ENCODE measurements at regions not wholly inside any gene's neighbourhood (a gene's known extent, or its start where the extent isn't known, plus 50 kb on each side); places are given as distances from the start of the nearest gene placed in this dataset.
"Not testable (repeated sequence)": the region's sequence is repeated elsewhere in the genome, so short reads cannot be mapped to it uniquely, and the experiment has no call there.

DNA sequence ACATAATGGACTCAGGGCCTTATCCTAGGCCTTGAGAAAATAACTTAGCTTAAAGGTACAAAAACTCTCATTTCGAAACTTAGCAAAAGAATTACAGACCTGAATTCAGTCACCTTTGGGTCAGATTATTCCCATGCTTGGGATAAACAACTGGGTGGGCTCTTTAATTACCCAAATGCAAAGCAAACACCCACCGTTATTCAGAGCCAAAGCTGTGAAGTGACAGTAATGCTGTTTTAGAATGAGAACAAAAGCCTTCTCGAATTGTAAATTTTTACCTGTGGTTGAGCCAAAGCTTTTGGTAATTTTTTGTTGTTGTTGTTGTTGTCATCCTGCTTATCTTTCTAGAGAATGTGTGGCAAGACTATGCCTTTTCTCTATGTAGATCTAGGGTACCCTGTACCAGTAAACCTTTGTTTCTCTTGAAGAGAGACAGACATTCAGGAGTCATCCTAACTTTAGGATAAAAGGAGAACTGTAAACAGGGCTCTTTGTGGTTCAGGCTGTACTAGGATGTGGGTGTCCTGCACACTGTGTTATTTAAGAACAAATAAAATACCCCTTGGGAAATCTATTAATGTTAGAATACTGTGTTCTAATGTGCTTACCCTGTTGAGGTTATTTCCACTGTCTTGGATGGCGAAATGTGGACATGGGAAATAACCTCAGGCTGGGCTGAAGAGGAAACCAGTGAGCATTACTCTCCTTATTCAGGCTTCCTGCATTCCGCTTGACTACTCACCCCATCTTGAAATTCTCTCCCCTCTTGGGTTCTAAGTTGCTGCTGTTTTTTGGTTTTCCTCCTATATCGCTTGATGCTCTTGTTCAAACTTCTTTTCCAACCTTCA, 480.7 kb downstream of the CD83 start (continued):
- TF ChIP-seq, protein P1, sequence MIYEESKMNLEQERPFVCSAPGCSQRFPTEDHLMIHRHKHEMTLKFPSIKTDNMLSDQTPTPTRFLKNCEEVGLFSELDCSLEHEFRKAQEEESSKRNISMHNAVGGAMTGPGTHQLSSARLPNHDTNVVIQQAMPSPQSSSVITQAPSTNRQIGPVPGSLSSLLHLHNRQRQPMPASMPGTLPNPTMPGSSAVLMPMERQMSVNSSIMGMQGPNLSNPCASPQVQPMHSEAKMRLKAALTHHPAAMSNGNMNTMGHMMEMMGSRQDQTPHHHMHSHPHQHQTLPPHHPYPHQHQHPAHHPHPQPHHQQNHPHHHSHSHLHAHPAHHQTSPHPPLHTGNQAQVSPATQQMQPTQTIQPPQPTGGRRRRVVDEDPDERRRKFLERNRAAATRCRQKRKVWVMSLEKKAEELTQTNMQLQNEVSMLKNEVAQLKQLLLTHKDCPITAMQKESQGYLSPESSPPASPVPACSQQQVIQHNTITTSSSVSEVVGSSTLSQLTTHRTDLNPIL (CRISPR knock-in tag; IDR thresholded peaks at IDR 0.05; ENCODE audit: low read depth) = no peak
- TF ChIP-seq, protein P2, sequence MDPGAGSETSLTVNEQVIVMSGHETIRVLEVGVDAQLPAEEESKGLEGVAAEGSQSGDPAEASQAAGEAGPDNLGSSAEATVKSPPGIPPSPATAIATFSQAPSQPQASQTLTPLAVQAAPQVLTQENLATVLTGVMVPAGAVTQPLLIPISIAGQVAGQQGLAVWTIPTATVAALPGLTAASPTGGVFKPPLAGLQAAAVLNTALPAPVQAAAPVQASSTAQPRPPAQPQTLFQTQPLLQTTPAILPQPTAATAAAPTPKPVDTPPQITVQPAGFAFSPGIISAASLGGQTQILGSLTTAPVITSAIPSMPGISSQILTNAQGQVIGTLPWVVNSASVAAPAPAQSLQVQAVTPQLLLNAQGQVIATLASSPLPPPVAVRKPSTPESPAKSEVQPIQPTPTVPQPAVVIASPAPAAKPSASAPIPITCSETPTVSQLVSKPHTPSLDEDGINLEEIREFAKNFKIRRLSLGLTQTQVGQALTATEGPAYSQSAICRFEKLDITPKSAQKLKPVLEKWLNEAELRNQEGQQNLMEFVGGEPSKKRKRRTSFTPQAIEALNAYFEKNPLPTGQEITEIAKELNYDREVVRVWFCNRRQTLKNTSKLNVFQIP (CRISPR knock-in tag; IDR thresholded peaks at IDR 0.05; ENCODE audit: borderline replicate concordance, low read depth) = no peak
- TF ChIP-seq PPARA (CRISPR knock-in tag; IDR thresholded peaks at IDR 0.05; ENCODE audit: borderline replicate concordance) = no peak
- no peak for TF ChIP-seq RARB (CRISPR knock-in tag; IDR thresholded peaks at IDR 0.05)
- TF ChIP-seq GLIS3 (CRISPR knock-in tag; IDR thresholded peaks at IDR 0.05) = no peak

DNA sequence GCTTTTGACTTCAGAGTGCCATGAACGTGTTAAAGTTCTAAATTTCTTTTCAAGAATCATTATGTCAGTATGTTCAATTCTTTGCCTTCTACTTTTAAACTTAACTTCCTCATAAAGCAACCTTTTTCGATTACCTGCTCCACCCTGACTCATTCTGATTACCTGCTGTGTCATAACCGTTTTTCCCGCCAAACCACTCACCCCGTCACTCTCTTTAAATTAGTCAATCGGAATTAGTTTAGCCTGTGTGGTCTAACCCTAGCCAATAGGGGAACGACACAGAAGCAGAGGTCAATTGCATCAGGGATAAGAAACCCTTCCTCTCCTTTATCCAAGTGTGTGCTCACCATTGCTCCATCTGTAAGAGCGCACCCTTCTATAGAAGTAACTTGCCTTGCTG, 482.7 kb downstream of the CD83 start:
- not testable (repeated sequence) for ATAC-seq

DNA sequence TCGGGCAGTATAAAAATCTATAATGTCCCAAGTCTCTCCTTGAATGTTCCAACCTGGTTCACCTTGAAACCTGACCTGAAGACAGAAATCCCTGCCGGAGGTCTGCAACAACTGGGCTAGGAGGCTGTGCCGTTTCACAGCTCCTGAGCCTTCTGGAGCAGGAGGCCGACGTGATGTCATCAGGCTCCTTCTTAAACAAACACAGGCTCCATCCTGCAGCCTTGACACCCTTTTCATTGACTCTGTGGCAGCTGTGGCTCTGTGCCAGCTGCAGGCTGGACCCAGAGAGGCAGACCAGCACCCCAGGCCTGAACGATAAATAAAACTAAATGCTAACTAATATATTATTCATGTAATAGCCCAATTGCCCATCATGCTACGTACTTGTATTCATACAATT, 483.9 kb downstream of the CD83 start:
- ATAC-seq = no peak

DNA sequence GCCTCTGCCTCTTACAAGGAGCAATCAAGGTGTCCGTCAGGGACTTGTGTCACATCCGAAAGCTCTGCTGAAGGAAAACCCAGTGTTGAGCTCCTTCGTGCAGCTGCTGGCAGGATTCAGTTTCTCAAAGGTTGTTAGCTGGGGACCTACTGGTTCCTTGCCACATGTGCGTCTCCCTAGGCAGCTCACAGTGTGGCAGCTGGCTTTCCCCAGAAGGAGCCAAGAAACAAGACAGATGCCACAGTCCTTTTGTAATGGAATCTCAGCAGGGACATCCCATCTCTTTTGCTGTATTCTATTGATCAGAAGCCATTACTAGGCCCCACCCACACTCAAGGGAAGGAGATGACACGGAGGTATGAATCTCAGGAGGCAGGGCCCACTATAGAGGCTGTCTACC, 488.8 kb downstream of the CD83 start:
- TF ChIP-seq, protein P3, sequence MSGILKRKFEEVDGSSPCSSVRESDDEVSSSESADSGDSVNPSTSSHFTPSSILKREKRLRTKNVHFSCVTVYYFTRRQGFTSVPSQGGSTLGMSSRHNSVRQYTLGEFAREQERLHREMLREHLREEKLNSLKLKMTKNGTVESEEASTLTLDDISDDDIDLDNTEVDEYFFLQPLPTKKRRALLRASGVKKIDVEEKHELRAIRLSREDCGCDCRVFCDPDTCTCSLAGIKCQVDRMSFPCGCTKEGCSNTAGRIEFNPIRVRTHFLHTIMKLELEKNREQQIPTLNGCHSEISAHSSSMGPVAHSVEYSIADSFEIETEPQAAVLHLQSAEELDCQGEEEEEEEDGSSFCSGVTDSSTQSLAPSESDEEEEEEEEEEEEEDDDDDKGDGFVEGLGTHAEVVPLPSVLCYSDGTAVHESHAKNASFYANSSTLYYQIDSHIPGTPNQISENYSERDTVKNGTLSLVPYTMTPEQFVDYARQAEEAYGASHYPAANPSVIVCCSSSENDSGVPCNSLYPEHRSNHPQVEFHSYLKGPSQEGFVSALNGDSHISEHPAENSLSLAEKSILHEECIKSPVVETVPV (CRISPR knock-in tag; IDR thresholded peaks at IDR 0.05) = no peak
- TF ChIP-seq ZNF8 (CRISPR knock-in tag; IDR thresholded peaks at IDR 0.05) (no peak), BACH2 (CRISPR knock-in tag; IDR thresholded peaks at IDR 0.05; ENCODE audit: borderline replicate concordance) (no peak), TCF4 (CRISPR knock-in tag; IDR thresholded peaks at IDR 0.05; ENCODE audit: borderline replicate concordance) (no peak), SNAI2 (CRISPR knock-in tag; IDR thresholded peaks at IDR 0.05) (no peak), GLIS3 (CRISPR knock-in tag; IDR thresholded peaks at IDR 0.05) (no peak), ZC3H10 (CRISPR knock-in tag; IDR thresholded peaks at IDR 0.05) (no peak), ZNF70 (CRISPR knock-in tag; IDR thresholded peaks at IDR 0.05) (no peak), ZFP3 (CRISPR knock-in tag; IDR thresholded peaks at IDR 0.05) (no peak), CSDC2 (CRISPR knock-in tag; IDR thresholded peaks at IDR 0.05) (no peak), ZNF565 (CRISPR knock-in tag; conservative IDR thresholded peaks at IDR 0.05; ENCODE audit: low read depth) (no peak), ARNTL (CRISPR knock-in tag; IDR thresholded peaks at IDR 0.05; ENCODE audit: borderline replicate concordance, low read depth) (no peak), OSR1 (CRISPR knock-in tag; IDR thresholded peaks at IDR 0.05) (no peak), PPARA (CRISPR knock-in tag; IDR thresholded peaks at IDR 0.05; ENCODE audit: borderline replicate concordance) (no peak), RARB (CRISPR knock-in tag; IDR thresholded peaks at IDR 0.05) (no peak), ISL1 (CRISPR knock-in tag; IDR thresholded peaks at IDR 0.05) (no peak), ESRRG (CRISPR knock-in tag; IDR thresholded peaks at IDR 0.05) (no peak)
- TF ChIP-seq, protein P1 (CRISPR knock-in tag; IDR thresholded peaks at IDR 0.05; ENCODE audit: low read depth) = no peak
- TF ChIP-seq, protein P2 (CRISPR knock-in tag; IDR thresholded peaks at IDR 0.05; ENCODE audit: borderline replicate concordance, low read depth) = no peak

More for the DNA sequence above, 483.9 kb downstream of the CD83 start:
- TF ChIP-seq, protein P3 (CRISPR knock-in tag; IDR thresholded peaks at IDR 0.05) = no peak
- no peak for TF ChIP-seq CSDC2 (CRISPR knock-in tag; IDR thresholded peaks at IDR 0.05)
- TF ChIP-seq ZNF565 (CRISPR knock-in tag; conservative IDR thresholded peaks at IDR 0.05; ENCODE audit: low read depth) = no peak

More for the DNA sequence above, 488.8 kb downstream of the CD83 start:
- no peak for ATAC-seq
